Liver (tissue), 3 donors: ENCODE measurements at regions not wholly inside any gene's neighbourhood (a gene's known extent, or its start where the extent isn't known, plus 50 kb on each side); places are given as distances from the start of the nearest gene placed in this dataset.

Experiments
- ATF3 ChIP-seq: IDR thresholded peaks from 2 replicates; pipeline ENCODE4 v1.6.1; 2016; ENCODE audit warnings: antibody characterized with exemption
- RAD21 ChIP-seq, 2 donors: IDR thresholded peaks; 2 replicates each; pipeline ENCODE4 v1.6.1; 2016; ENCODE audit warnings: antibody characterized with exemption in 2 of 2, mild to moderate bottlenecking in 2 of 2
- REST ChIP-seq: IDR thresholded peaks from 2 replicates; pipeline ENCODE4 v1.6.1; 2016; ENCODE audit warnings: antibody characterized with exemption, mild to moderate bottlenecking
- TF ChIP-seq, protein P1 (sequence below): fragments of 150-350 bp; IDR thresholded peaks from 2 replicates; pipeline ENCODE4 v1.5.1; 2017; ENCODE audit warnings: improper control_type of control experiment, low read depth, low read length; ENCODE audit not compliant: missing input control
- donor health status: healthy.
- donor health status: healthy.

- TF ChIP-seq, protein P1, sequence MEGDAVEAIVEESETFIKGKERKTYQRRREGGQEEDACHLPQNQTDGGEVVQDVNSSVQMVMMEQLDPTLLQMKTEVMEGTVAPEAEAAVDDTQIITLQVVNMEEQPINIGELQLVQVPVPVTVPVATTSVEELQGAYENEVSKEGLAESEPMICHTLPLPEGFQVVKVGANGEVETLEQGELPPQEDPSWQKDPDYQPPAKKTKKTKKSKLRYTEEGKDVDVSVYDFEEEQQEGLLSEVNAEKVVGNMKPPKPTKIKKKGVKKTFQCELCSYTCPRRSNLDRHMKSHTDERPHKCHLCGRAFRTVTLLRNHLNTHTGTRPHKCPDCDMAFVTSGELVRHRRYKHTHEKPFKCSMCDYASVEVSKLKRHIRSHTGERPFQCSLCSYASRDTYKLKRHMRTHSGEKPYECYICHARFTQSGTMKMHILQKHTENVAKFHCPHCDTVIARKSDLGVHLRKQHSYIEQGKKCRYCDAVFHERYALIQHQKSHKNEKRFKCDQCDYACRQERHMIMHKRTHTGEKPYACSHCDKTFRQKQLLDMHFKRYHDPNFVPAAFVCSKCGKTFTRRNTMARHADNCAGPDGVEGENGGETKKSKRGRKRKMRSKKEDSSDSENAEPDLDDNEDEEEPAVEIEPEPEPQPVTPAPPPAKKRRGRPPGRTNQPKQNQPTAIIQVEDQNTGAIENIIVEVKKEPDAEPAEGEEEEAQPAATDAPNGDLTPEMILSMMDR: no peak
- TF ChIP-seq REST (no peak), RAD21 (IDR thresholded peaks at IDR 0.05) (no peak), ATF3 (no peak)
Observed at GRCh38 chr17:6908807-6909206, 77.3 kb upstream of the TEKT1 start.
